HL-60 (cell line): ENCODE measurements at regions not wholly inside any gene's neighbourhood (a gene's known extent, or its start where the extent isn't known, plus 50 kb on each side); places are given as distances from the start of the nearest gene placed in this dataset.

Experiments used
- DNase-seq, 2 experiments: peaks; one replicate each; pipeline ENCODE4 v3.0.0-alpha.2; 2010 to 2020; ENCODE audit warnings: low read depth in 1 of 2, low spot score in 1 of 2
- H3K27ac ChIP-seq: fragments of 250-450 bp; sonication (Bioruptor Pico); replicated peaks from 2 replicates; pipeline ENCODE4 v1.5.1; 2020; ENCODE audit warnings: mild to moderate bottlenecking, moderate library complexity
- H3K27me3 ChIP-seq: fragments of 250-450 bp; sonication (Bioruptor Pico); 2 replicates; pipeline ENCODE4 v1.5.1; 2021; ENCODE audit warnings: mild to moderate bottlenecking, moderate library complexity; ENCODE audit not compliant: insufficient read depth, poor library complexity, severe bottlenecking
- H3K4me3 ChIP-seq: replicated peaks from 2 replicates; pipeline ENCODE4 v1.5.1; 2011; ENCODE audit warnings: mild to moderate bottlenecking, control low read depth, low read length; ENCODE audit not compliant: insufficient read depth
- CTCF ChIP-seq: IDR thresholded peaks from one replicate; pipeline ENCODE4 v1.5.1; 2011; ENCODE audit warnings: low read length, control low read depth, inconsistent platforms; ENCODE audit not compliant: insufficient read depth
- GABPA ChIP-seq: IDR thresholded peaks from 2 replicates; pipeline ENCODE4 v1.6.1; 2012; ENCODE audit warnings: low read depth
- POLR2AphosphoS5 ChIP-seq: IDR thresholded peaks from 2 replicates; pipeline ENCODE4 v1.6.1; 2012; ENCODE audit warnings: low read depth
- REST ChIP-seq: IDR thresholded peaks from 2 replicates; pipeline ENCODE4 v1.6.1; 2012; ENCODE audit warnings: low read depth; ENCODE audit not compliant: insufficient replicate concordance
- SPI1 ChIP-seq: IDR thresholded peaks from 2 replicates; pipeline ENCODE4 v1.6.1; 2012; ENCODE audit warnings: low read depth, mild to moderate bottlenecking, borderline replicate concordance

GRCh38 chr5:43772458-43772763, 169.4 kb downstream of the NNT start:
- H3K4me3 ChIP-seq = no peak overlapping the region
- H3K27ac ChIP-seq = peak overlapping the region; percentile 69
- no peak for DNase-seq
- H3K27me3 ChIP-seq = no peaks in the 10 kb centered on the region
- no peak for TF ChIP-seq GABPA
- no peak for TF ChIP-seq SPI1
- TF ChIP-seq REST = no peak
- no peak for TF ChIP-seq POLR2AphosphoS5
- TF ChIP-seq CTCF = no peak

- peak overlapping the region; percentile 69; the same call in 1 of the 2 replicates for H3K27ac ChIP-seq
- no peaks in the 10 kb centered on the region for H3K27me3 ChIP-seq
- no peak overlapping the region for H3K4me3 ChIP-seq
- DNase-seq = no peak
- TF ChIP-seq POLR2AphosphoS5 (no peak), CTCF (no peak), GABPA (no peak), SPI1 (no peak), REST (no peak)
Observed at GRCh38 chr5:43771611-43772031, 168.6 kb downstream of the NNT start.

- Histone ChIP-seq H3K4me3 (no peak overlapping the region), H3K27ac (no peak overlapping the region), H3K27me3 (no peaks in the 10 kb centered on the region)
- TF ChIP-seq REST = no peak
- TF ChIP-seq SPI1 = no peak
- no peak for TF ChIP-seq POLR2AphosphoS5
- no peak for TF ChIP-seq CTCF
- no peak for TF ChIP-seq GABPA
- DNase-seq = no peak
Observed at GRCh38 chr5:43769571-43770355, 166.8 kb downstream of the NNT start.
